Astrocyte of the cerebellum (primary cell): ENCODE measurements at regions not wholly inside any gene's neighbourhood (a gene's known extent, or its start where the extent isn't known, plus 50 kb on each side); places are given as distances from the start of the nearest gene placed in this dataset.

Source experiments
- DNase-seq: peaks from one replicate; pipeline ENCODE4 v3.0.0-alpha.2; 2011; ENCODE audit warnings: low read depth
- H3K4me3 ChIP-seq: 2 replicates; pipeline ENCODE4 v1.5.1; 2011; ENCODE audit warnings: mild to moderate bottlenecking, low read depth, low read length, moderate library complexity
- CTCF ChIP-seq: IDR thresholded peaks from 2 replicates; pipeline ENCODE4 v1.5.1; 2012; ENCODE audit warnings: low read length, low read depth, moderate library complexity, mild to moderate bottlenecking; ENCODE audit errors: missing control alignments
- in situ Hi-C: cut with HindIII; loops from 2 replicates; pipeline ENCODE4 v1.10.0; 2017; ENCODE audit warnings: low sequenced_read_pairs

GRCh38 chr18:51998711-51999110 is 341.3 kb upstream of the DCC start:
- no peak for TF ChIP-seq CTCF
- H3K4me3 ChIP-seq, result no peak overlapping the region
- in situ Hi-C loops, result no loop called here
- no peak for DNase-seq

GRCh38 chr18:51999351-51999750 is 340.6 kb upstream of the DCC start:
- H3K4me3 ChIP-seq, result no peak overlapping the region
- no peak for DNase-seq
- in situ Hi-C loops, result no loop called here
- no peak for TF ChIP-seq CTCF

- no peak for TF ChIP-seq CTCF
- H3K4me3 ChIP-seq, result no peak overlapping the region
- in situ Hi-C loops, result no loop called here
- DNase-seq, result no peak
Observed at GRCh38 chr18:52000435-52000834, 339.6 kb upstream of the DCC start.

- in situ Hi-C loops, result no loop called here
- H3K4me3 ChIP-seq, result no peak overlapping the region
- no peak for DNase-seq
- no peak for TF ChIP-seq CTCF
Observed at GRCh38 chr18:52001106-52001505, 338.9 kb upstream of the DCC start.

- TF ChIP-seq CTCF, result no peak
- H3K4me3 ChIP-seq, result no peak overlapping the region
- DNase-seq, result no peak
- in situ Hi-C loops, result no loop called here
Observed at GRCh38 chr18:52002600-52002999, 337.4 kb upstream of the DCC start.

- in situ Hi-C loops, result no loop called here
- H3K4me3 ChIP-seq, result no peak overlapping the region
- DNase-seq, result no peak
- no peak for TF ChIP-seq CTCF
Observed at GRCh38 chr18:52007105-52007504, 332.9 kb upstream of the DCC start.

GRCh38 chr18:52008330-52008729 is 331.7 kb upstream of the DCC start:
- TF ChIP-seq CTCF, result no peak
- no peak for DNase-seq
- in situ Hi-C loops, result no loop called here
- no peak overlapping the region for H3K4me3 ChIP-seq
